Activated CD8-positive, alpha-beta memory T cell treated with anti-CD3 and anti-CD28 coated beads for 24 hours (primary cell): ENCODE measurements at regions not wholly inside any gene's neighbourhood (a gene's known extent, or its start where the extent isn't known, plus 50 kb on each side); places are given as distances from the start of the nearest gene placed in this dataset.

ENCODE experiments used
- DNase-seq: peaks from one replicate; pipeline ENCODE4 v3.0.0-alpha.2; 2020

GRCh38 chr13:99436686-99437416 is 64.4 kb upstream of the TM9SF2 start:
- DNase-seq: peak; percentile 98

DNA sequence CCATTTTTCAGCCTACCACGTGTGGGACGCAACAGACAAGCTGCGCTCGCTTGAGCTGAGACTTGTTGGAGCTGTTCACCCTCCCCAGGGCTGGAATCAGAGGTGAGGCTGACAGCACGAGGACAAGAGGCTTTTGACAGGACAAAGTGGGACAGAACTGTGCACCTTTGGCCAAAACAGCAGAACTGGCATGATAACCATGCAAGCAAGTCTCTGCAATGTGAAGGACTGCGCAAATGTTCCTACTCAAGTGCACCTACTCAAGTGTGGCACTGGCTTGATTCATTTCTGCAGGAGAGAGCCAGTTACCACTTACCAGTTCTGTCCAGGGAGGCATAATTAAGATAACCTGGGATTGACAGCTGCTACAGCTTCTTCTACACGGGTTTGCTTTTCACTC is 62.2 kb upstream of the TM9SF2 start:
- DNase-seq: no peak

- no peak for DNase-seq
Observed at GRCh38 chr13:99439850-99440604, 61.2 kb upstream of the TM9SF2 start.

- no peak for DNase-seq
Observed at GRCh38 chr13:99442273-99442895, 58.9 kb upstream of the TM9SF2 start.

DNA sequence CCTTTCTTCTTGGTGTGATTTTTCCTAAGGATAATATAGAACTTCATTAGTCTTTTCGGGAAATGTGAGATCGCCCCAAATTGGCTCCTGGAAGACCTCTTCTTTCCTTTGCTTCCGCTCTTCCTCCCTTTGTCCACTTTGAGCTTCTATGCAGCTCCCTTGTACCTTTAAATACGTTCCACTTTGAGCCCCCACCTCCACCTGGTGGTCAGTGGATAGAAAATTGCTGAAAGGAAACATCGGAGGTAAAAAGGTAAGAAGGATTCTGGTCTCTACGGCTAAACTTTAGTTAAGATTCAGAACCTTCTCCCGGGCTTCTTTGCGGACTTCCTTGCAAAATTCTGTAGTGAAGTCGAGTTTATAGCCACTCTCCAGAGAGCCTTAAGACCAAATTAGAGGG is 55.0 kb upstream of the TM9SF2 start:
- DNase-seq: no peak

DNA sequence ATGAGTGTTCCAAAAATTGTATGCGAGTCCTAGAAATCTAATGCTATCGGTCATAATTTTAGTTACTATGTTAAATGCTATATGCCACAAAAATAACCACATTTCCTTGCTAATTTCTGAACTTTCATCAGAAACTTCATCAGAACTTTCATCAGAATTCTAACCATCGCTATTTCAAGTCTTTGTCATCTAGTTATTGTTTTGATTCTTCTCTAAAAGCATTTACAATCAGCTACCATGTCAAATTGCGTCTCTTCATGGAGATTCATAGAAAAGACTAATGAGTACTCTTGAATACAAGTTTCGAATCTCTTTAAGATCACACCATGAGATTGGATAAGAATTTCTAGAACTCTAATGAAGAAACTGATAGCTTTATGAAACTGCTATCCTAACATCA is 52.7 kb upstream of the TM9SF2 start:
- DNase-seq: no peak

DNA sequence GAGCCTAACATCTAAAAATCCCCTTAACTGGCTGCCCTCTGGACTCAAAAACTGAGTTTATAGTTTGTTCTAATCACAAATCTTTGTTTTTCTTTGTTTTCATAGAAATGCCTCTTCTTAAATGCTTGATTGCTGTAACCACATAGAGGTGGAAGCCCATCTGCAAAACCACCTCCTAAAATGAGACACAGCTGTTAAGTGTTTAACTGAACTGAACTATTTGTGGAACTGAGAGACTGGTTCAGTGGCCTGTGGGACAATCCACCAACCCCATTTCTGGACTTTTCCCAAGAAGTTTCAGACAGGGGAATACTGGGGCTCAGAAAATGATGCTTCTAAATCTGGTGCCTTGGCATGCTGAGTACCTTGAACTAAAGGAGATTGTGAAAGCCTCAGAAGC is 50.9 kb upstream of the TM9SF2 start:
- no peak for DNase-seq
